Activated naive CD8-positive, alpha-beta T cell treated with anti-CD3 and anti-CD28 coated beads, Interleukin-2, amount 10 ng/mL, durations not matched to agents 7 days and 5 days (primary cell): ENCODE measurements at regions not wholly inside any gene's neighbourhood (a gene's known extent, or its start where the extent isn't known, plus 50 kb on each side); places are given as distances from the start of the nearest gene placed in this dataset.

ENCODE experiments used
- ATAC-seq: fragments of 150-1000 bp; cut with Tn5 transposase; one replicate; pipeline ENCODE4 v1.10.0; 2021; ENCODE audit warnings: low read depth, moderate library complexity
- POLR2A ChIA-PET: fragments of 350-600 bp; sonication (Branson Sonifier 250); formaldehyde crosslinking; loops from one replicate; lab custom pipeline; 2021; ENCODE audit warnings: antibody characterized with exemption; lab: Charles Lee
- DNase-seq: peaks from one replicate; pipeline ENCODE4 v3.0.0; 2021
- H3K27ac Mint-ChIP-seq: one replicate; pipeline ENCODE4 v1.8.0; 2022; ENCODE audit warnings: mild to moderate bottlenecking, mixed read lengths
- H3K27me3 Mint-ChIP-seq: one replicate; pipeline ENCODE4 v1.8.0; 2022; ENCODE audit warnings: mild to moderate bottlenecking, moderate library complexity, mixed read lengths
- H3K36me3 Mint-ChIP-seq: one replicate; pipeline ENCODE4 v1.8.0; 2021; ENCODE audit warnings: mild to moderate bottlenecking, mixed read lengths
- H3K4me1 Mint-ChIP-seq: one replicate; pipeline ENCODE4 v1.8.0; 2021; ENCODE audit warnings: mixed read lengths
- H3K4me3 Mint-ChIP-seq: one replicate; pipeline ENCODE4 v1.8.0; 2022; ENCODE audit warnings: mild to moderate bottlenecking, moderate library complexity, mixed read lengths
- H3K9me3 Mint-ChIP-seq: one replicate; pipeline ENCODE4 v1.8.0; 2021; ENCODE audit warnings: mixed read lengths

DNA sequence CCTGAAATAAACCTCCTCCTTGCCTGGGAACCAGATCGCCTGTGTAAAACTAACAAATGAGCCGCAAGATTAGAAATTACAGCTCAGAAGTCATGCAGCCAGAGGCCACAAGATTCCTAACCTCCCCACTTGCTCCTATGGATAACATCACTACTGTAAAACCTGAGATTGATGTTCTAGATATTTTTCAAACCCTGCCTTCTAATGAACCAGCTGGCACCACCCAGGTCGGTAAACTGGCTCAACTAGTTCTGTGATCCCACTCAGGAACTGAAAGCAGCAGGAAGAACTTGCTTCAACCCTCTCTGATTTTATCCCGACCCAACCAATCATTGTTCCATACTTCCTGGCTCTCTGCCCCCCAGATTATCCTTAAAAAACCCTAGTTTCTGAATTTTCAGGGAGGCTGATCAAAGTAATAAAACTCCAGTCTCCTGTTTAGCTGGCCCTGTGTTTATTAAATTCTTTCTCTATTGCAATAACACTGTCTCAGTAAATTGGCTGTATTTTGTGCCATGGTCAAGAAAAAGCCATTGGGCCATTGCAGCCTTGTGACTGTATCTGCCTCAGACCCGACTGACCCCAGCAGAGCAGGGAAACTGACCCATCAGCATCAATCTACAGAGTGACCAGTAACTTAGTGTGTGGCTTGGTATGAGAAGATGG lies 98.9 kb downstream of the RPLP1 start:
- DNase-seq (no peak), ATAC-seq (no peak)
- H3K36me3 Mint-ChIP-seq = no peaks in the 10 kb centered on the region
- H3K9me3 Mint-ChIP-seq = peaks cover 17% of the 10 kb centered on the region
- no peak overlapping the region for H3K27ac Mint-ChIP-seq
- POLR2A ChIA-PET = no interaction called here
- no peak overlapping the region for H3K4me3 Mint-ChIP-seq
- no peaks in the 10 kb centered on the region for H3K4me1 Mint-ChIP-seq
- peaks cover 16% of the 10 kb centered on the region for H3K27me3 Mint-ChIP-seq

- no peak overlapping the region for H3K4me3 Mint-ChIP-seq
- no peaks in the 10 kb centered on the region for H3K36me3 Mint-ChIP-seq
- peaks cover 16% of the 10 kb centered on the region for H3K27me3 Mint-ChIP-seq
- no peak for DNase-seq
- ATAC-seq = no peak
- H3K9me3 Mint-ChIP-seq = peaks cover 17% of the 10 kb centered on the region
- POLR2A ChIA-PET = no interaction called here
- H3K27ac Mint-ChIP-seq = no peak overlapping the region
- H3K4me1 Mint-ChIP-seq = no peaks in the 10 kb centered on the region
Measured at GRCh38 chr15:69552057-69552815, 99.6 kb downstream of the RPLP1 start.

DNA sequence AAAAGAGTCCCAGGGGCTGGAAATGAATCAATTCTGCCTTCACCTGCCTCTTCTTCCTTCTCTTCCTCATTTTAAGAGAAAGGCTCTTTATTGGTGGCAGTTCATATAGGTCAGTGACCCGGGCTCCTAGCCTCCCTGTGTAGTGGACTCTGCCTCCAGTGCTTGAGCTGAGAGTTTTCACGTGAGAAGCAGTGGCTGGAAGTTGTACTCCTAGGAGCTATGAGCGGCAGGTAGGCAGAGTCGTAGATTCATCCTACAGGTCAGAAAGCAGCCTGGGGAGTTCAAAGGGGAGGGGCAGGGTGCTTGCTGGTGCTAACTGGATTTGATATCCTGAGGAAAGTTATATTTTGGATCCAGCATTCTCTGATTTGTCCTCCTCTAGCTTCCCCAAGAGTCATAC lies 101.1 kb downstream of the RPLP1 start:
- H3K4me1 Mint-ChIP-seq = no peaks in the 10 kb centered on the region
- peaks cover 13% of the 10 kb centered on the region for H3K27me3 Mint-ChIP-seq
- peaks cover 16% of the 10 kb centered on the region for H3K9me3 Mint-ChIP-seq
- no peak overlapping the region for H3K4me3 Mint-ChIP-seq
- H3K27ac Mint-ChIP-seq = no peak overlapping the region
- POLR2A ChIA-PET = no interaction called here
- DNase-seq (no peak), ATAC-seq (no peak)
- H3K36me3 Mint-ChIP-seq = no peaks in the 10 kb centered on the region

DNA sequence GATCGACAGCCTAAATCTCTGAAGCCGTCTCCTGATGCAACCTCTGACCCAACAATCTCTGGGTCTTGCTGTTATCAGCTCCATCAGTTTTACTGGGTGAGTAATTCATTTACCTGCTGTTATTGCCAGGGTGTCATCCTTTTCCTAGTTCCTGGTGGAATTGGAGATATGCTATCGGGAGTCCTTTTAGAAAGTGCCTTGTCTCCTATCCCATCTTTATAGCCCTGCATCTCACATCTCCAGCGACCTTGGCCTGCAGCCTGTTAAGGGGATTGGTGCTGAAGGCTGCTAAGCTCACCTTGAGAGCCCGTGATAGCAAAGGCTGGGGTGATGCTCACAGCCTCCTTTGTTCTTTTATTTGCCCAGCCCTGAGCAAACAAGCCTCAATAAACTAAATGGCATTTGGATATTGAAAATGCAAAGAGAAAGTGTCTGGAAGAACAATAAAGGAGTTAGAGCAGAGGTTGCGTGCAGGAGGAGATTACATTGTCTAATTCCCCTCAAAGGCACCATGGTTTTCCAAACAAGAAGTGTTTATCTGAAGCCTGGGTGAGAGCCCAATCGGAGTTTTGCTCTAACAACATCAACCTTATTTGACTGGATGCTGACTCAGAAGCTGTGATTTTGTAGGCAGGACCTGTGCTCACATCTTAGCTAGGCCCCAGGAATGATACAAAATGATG lies 101.8 kb downstream of the RPLP1 start:
- ATAC-seq (no peak), DNase-seq (no peak)
- H3K36me3 Mint-ChIP-seq = no peaks in the 10 kb centered on the region
- no peaks in the 10 kb centered on the region for H3K4me1 Mint-ChIP-seq
- POLR2A ChIA-PET = no interaction called here
- H3K4me3 Mint-ChIP-seq = no peak overlapping the region
- peaks cover 16% of the 10 kb centered on the region for H3K9me3 Mint-ChIP-seq
- H3K27ac Mint-ChIP-seq = no peak overlapping the region
- H3K27me3 Mint-ChIP-seq = peaks cover 15% of the 10 kb centered on the region

DNA sequence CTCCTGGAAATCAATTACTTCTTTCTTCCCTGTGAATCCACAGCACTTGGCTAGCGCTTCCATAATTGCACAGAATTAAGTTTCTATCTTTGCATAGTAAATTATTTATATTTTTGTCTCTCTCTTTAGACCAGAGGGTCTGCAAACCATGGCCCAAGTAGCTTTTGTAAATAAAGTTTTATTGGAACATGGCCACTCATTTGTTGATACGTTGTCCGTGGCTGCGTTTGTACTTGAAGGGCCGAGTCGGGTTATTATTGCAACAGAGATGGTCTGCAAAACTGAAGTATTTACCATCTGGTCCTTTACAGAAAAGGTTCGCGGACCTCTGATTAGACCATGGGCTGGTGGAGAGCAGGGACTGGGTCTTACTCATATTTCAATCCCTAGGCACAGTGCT lies 102.5 kb downstream of the RPLP1 start:
- H3K4me3 Mint-ChIP-seq = no peak overlapping the region
- H3K27me3 Mint-ChIP-seq = peaks cover 14% of the 10 kb centered on the region
- POLR2A ChIA-PET = no interaction called here
- no peaks in the 10 kb centered on the region for H3K36me3 Mint-ChIP-seq
- DNase-seq (no peak), ATAC-seq (no peak)
- H3K27ac Mint-ChIP-seq = no peak overlapping the region
- no peaks in the 10 kb centered on the region for H3K4me1 Mint-ChIP-seq
- H3K9me3 Mint-ChIP-seq = peaks cover 16% of the 10 kb centered on the region

DNA sequence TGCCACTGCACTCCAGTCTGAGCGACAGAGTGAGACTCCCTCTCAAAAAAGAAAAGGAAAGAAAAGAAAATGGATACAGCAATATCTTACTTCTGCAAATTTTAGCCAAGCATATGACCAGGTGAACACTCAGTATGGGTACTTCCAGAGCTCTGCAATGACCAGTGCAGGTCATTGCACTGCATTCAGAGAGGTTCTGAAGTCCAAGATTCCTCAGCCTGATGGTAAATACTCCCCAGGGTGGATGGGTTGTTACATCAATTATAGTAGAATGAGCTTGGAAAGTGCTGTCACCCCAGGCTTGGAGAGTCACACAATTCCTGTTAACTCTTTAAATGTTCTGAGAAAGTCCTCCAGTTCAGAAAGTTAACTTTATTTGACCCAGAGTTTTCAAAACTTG lies 103.7 kb downstream of the RPLP1 start:
- Mint-ChIP-seq H3K36me3 (no peaks in the 10 kb centered on the region), H3K27ac (no peak overlapping the region), H3K4me3 (no peak overlapping the region), H3K4me1 (no peaks in the 10 kb centered on the region), H3K27me3 (peaks cover 10% of the 10 kb centered on the region), H3K9me3 (peaks cover 9% of the 10 kb centered on the region)
- POLR2A ChIA-PET = no interaction called here
- ATAC-seq (no peak), DNase-seq (no peak)

DNA sequence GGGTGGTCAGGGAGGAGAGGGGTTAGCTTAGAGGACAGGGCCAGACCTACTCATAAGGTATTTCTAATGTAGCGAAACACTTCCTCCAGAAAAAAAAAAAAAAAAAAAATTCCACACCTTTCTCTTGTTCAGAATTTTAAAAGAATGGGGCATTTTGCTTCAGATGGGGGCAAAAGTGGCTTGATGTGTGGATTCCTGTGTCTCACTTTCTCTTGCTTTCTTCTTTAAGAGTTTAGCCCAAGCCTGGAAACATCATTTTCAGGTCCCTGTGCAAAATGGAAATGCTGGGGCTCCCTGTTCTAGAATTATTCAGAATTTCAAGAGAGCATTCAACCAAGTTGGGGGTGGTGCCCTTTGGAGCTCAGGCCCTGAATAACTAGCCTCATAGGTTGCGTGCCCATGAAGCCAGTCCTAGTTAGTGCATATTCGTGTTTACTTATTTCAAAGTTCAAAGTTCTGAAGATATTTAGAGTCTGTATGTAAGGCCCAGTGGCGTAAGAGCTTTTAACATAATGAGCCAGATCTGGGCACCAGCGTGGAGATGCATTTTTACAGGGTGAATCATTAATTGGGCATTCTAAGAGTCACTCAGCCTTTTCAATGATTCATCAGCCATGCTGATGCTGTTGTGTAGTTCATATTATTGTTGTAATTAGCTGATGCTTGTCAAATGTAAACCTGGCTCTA lies 104.5 kb downstream of the RPLP1 start:
- POLR2A ChIA-PET = no interaction called here
- DNase-seq (no peak), ATAC-seq (no peak)

GRCh38 chr15:69557707-69558409 lies 105.2 kb downstream of the RPLP1 start:
- H3K4me3 Mint-ChIP-seq = no peak overlapping the region

More for the DNA sequence above, 104.5 kb downstream of the RPLP1 start:
- Mint-ChIP-seq H3K27me3 (peaks cover 16% of the 10 kb centered on the region), H3K27ac (no peak overlapping the region), H3K4me3 (no peak overlapping the region), H3K36me3 (no peaks in the 10 kb centered on the region), H3K9me3 (peaks cover 3% of the 10 kb centered on the region), H3K4me1 (no peaks in the 10 kb centered on the region)

DNA sequence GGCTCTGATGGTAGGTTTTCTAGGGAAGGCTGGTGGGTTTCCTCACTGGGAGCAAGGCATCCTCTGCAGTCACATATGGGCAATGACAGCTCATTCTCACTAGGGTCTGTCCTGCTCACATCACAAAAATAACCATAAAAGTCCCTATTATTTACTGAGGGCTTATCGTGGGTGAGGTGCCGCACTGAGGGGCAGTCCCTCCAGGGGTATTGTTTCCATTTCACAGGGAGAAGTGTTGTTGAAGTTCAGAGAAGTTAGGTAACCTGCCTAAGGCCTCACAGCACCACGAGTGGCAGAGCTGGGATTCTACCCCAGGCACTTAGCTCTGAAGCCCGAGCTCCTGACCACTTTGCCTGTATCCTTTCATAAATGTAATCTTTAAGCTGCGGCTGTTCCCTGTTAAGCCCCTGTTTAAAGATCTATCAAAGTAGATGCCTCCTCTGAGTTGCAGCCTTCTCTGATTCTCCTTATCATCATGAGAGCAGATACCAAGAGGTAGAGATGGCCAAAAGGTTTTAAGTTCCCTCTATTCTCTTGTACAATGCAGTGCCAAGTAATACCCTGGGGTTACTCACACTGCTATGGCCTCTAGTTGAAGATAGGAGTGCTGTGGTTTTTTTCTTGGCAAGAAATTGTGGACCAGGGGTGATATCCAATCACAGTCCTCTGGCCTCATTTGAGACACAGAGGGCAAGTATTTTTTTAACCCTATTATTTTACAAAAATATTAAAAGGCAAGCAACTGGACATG lies 107.0 kb downstream of the RPLP1 start:
- Mint-ChIP-seq H3K27ac (no peak overlapping the region), H3K9me3 (no peaks in the 10 kb centered on the region), H3K36me3 (no peaks in the 10 kb centered on the region), H3K4me3 (no peak overlapping the region), H3K27me3 (peaks cover 19% of the 10 kb centered on the region), H3K4me1 (no peaks in the 10 kb centered on the region)
- POLR2A ChIA-PET = no interaction called here
- DNase-seq (no peak), ATAC-seq (no peak)

More at GRCh38 chr15:69557707-69558409, 105.2 kb downstream of the RPLP1 start:
- POLR2A ChIA-PET = no interaction called here
- ATAC-seq (no peak), DNase-seq (no peak)
- Mint-ChIP-seq H3K36me3 (no peaks in the 10 kb centered on the region), H3K9me3 (no peaks in the 10 kb centered on the region), H3K27ac (no peak overlapping the region), H3K4me1 (no peaks in the 10 kb centered on the region), H3K27me3 (peaks cover 14% of the 10 kb centered on the region)

DNA sequence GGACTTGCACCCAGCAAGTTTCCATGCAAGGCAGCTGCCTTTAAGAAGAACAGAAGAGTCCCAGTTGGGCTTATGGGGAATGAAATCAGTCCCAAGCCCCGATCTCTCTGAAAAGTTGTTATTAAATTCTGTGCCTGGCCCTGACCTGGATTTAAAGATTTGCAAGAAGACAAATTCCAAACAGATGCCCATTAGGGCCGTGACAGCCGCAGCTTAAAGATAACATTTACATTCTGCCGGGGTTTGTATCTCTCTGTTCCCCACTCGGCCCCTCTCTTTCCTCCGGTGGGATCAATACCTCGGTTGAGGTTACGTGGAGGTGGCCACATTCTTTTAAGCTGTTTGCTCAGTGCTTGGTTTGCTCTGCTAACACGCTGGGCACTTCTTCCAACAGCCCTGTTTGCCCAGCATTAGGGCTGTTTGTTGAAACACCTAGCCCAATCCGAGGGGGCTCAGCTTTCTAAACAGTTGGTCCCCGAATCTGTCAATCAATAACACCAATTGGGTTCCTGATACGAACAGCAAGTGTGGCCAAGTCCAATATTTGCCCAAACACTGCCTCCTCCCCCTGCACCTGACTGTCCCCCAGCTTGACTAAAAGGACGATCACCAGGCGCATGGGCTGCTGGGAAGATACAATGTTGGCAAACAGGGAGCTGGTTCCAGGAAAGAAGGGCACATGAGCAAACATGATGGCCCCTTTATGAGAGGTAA lies 108.6 kb downstream of the RPLP1 start:
- H3K4me1 Mint-ChIP-seq = no peaks in the 10 kb centered on the region
- no peak for DNase-seq
- ATAC-seq = no peak
- H3K4me3 Mint-ChIP-seq = no peak overlapping the region
- H3K36me3 Mint-ChIP-seq = no peaks in the 10 kb centered on the region
- peaks cover 17% of the 10 kb centered on the region for H3K27me3 Mint-ChIP-seq
- POLR2A ChIA-PET = no interaction called here
- no peak overlapping the region for H3K27ac Mint-ChIP-seq
- no peaks in the 10 kb centered on the region for H3K9me3 Mint-ChIP-seq

DNA sequence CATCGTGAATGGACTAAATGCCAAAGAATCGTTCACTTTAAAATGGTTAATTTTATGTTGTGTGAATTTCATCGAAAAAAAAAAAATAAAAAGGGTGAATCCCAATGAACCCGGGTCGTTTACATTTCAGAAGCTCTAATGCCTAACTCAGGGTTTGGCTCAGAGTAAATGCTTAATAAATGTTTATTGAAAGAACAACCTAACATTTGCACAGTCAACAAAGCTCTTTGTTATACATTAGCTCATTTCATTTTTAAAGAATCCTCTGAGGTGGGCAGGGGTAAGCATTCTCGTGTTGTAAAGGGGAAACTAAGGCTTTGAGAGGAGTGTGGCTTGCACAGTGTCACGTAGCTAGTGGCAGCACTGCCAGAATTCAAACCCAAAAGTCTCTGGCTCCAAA lies 109.5 kb downstream of the RPLP1 start:
- DNase-seq (no peak), ATAC-seq (no peak)
- POLR2A ChIA-PET = no interaction called here
- H3K9me3 Mint-ChIP-seq = no peaks in the 10 kb centered on the region
- no peak overlapping the region for H3K27ac Mint-ChIP-seq
- no peaks in the 10 kb centered on the region for H3K4me1 Mint-ChIP-seq
- no peak overlapping the region for H3K4me3 Mint-ChIP-seq
- peaks cover 15% of the 10 kb centered on the region for H3K27me3 Mint-ChIP-seq
- H3K36me3 Mint-ChIP-seq = no peaks in the 10 kb centered on the region

GRCh38 chr15:69562564-69562963 lies 109.9 kb downstream of the RPLP1 start:
- no peak overlapping the region for H3K4me3 Mint-ChIP-seq
- POLR2A ChIA-PET = no interaction called here
- no peak for DNase-seq
- no peaks in the 10 kb centered on the region for H3K4me1 Mint-ChIP-seq
- H3K36me3 Mint-ChIP-seq = no peaks in the 10 kb centered on the region
- no peak for ATAC-seq
- no peaks in the 10 kb centered on the region for H3K9me3 Mint-ChIP-seq
- no peak overlapping the region for H3K27ac Mint-ChIP-seq
- peaks cover 15% of the 10 kb centered on the region for H3K27me3 Mint-ChIP-seq
